OCI-M2 (cell line): ENCODE measurements at regions not wholly inside any gene's neighbourhood (a gene's known extent, or its start where the extent isn't known, plus 50 kb on each side); places are given as distances from the start of the nearest gene placed in this dataset.
"Not testable (repeated sequence)": the region's sequence is repeated elsewhere in the genome, so short reads cannot be mapped to it uniquely, and the experiment has no call there.

Experiments
- DNase-seq: peaks from one replicate; lab custom pipeline; 2025; ENCODE audit not compliant: unreplicated experiment; lab: John Stamatoyannopoulos, UW

- DNase-seq, result not testable (repeated sequence)
These were observed 319.3 kb upstream of the THBS1 start for GRCh38 chr15:39261397-39262183.

- DNase-seq, result not testable (repeated sequence)
These were observed 317.7 kb upstream of the THBS1 start for GRCh38 chr15:39262995-39263772.

- no peak for DNase-seq
These were observed 315.6 kb upstream of the THBS1 start for GRCh38 chr15:39265261-39265660.

GRCh38 chr15:39266890-39267289 is 314.0 kb upstream of the THBS1 start:
- DNase-seq, result no peak

GRCh38 chr15:39267685-39268084 is 313.2 kb upstream of the THBS1 start:
- DNase-seq, result no peak

- no peak for DNase-seq
These were observed 311.5 kb upstream of the THBS1 start for GRCh38 chr15:39269352-39269751.

- DNase-seq, result no peak
These were observed 311.1 kb upstream of the THBS1 start for GRCh38 chr15:39269821-39270220.

- DNase-seq, result no peak
These were observed 310.5 kb upstream of the THBS1 start for GRCh38 chr15:39270221-39270855.

- no peak for DNase-seq
These were observed 309.9 kb upstream of the THBS1 start for GRCh38 chr15:39270934-39271333.

- no peak for DNase-seq
These were observed 308.0 kb upstream of the THBS1 start for GRCh38 chr15:39272901-39273300.

GRCh38 chr15:39273717-39274411 is 307.0 kb upstream of the THBS1 start:
- DNase-seq, result no peak

- DNase-seq, result no peak
These were observed 305.8 kb upstream of the THBS1 start for GRCh38 chr15:39275066-39275465.

- no peak for DNase-seq
These were observed 301.6 kb upstream of the THBS1 start for GRCh38 chr15:39279311-39279710.

GRCh38 chr15:39281094-39281493 is 299.8 kb upstream of the THBS1 start:
- DNase-seq, result no peak

GRCh38 chr15:39282663-39283208 is 298.1 kb upstream of the THBS1 start:
- DNase-seq, result no peak

- DNase-seq, result no peak
These were observed 297.3 kb upstream of the THBS1 start for GRCh38 chr15:39283531-39283930.

- DNase-seq, result no peak
These were observed 295.8 kb upstream of the THBS1 start for GRCh38 chr15:39285071-39285470.

GRCh38 chr15:39285663-39286062 is 295.2 kb upstream of the THBS1 start:
- DNase-seq, result no peak

- no peak for DNase-seq
These were observed 294.2 kb upstream of the THBS1 start for GRCh38 chr15:39286706-39287105.

GRCh38 chr15:39287322-39288195 is 293.3 kb upstream of the THBS1 start:
- DNase-seq, result no peak
